ENCODE measurements at regions not wholly inside any gene's neighbourhood (a gene's known extent, or its start where the extent isn't known, plus 50 kb on each side); places are given as distances from the start of the nearest gene placed in this dataset.

- no peak for TF ChIP-seq CTCF (IDR thresholded peaks at IDR 0.05; ENCODE audit: low read depth, low read length)
- TF ChIP-seq EZH2phosphoT487 (IDR thresholded peaks at IDR 0.05; ENCODE audit: low read depth), result no peak
These were observed 652.7 kb downstream of the ANKRD7 start for GRCh38 chr7:118877187-118877586.

Measured in OCI-LY3 (cell line).